Kidney epithelial cell (primary cell): ENCODE measurements at regions not wholly inside any gene's neighbourhood (a gene's known extent, or its start where the extent isn't known, plus 50 kb on each side); places are given as distances from the start of the nearest gene placed in this dataset.

Source experiments
- DNase-seq: peaks from one replicate; pipeline ENCODE4 v3.0.0-alpha.2; 2010; ENCODE audit warnings: low read depth
- H3K27me3 ChIP-seq: 2 replicates; pipeline ENCODE4 v1.6.0; 2011; ENCODE audit warnings: low read length; ENCODE audit not compliant: control insufficient read depth, insufficient read depth
- H3K36me3 ChIP-seq: 2 replicates; pipeline ENCODE4 v1.5.1; 2011; ENCODE audit warnings: low read length; ENCODE audit not compliant: control insufficient read depth, insufficient read depth
- H3K4me3 ChIP-seq: 2 replicates; pipeline ENCODE4 v1.5.1; 2011; ENCODE audit warnings: low read depth, mild to moderate bottlenecking, control low read depth, low read length
- CTCF ChIP-seq: IDR thresholded peaks from 2 replicates; pipeline ENCODE4 v1.5.1; 2011; ENCODE audit warnings: mild to moderate bottlenecking, moderate library complexity, low read length, control low read depth, inconsistent platforms; ENCODE audit not compliant: insufficient read depth, poor library complexity, severe bottlenecking

GRCh38 chr3:152176241-152176640 is 92.5 kb upstream of the MBNL1 start:
- TF ChIP-seq CTCF, result no peak
- Histone ChIP-seq H3K36me3 (no peaks in the 10 kb centered on the region), H3K4me3 (no peak overlapping the region), H3K27me3 (no peaks in the 10 kb centered on the region)
- DNase-seq, result no peak

DNA sequence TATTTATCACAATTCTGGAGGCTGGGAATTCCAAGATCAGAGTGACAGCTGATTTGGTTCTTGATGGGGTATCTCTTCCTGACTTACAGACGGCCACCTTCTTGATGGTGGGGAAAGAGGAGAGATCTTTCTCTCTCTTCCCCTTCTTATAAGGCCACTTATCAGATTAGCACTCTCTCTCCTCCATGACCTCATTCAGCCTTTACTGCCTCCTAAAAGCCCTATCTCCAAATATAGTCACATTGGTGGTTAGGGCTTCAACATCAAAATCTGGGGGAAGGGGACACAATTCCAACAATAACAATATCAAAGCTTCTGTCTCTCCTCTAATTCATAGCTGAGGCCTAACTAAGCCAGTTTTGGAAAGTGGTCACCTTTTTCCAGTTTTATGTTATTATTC is 91.7 kb upstream of the MBNL1 start:
- H3K27me3 ChIP-seq, result no peaks in the 10 kb centered on the region
- H3K4me3 ChIP-seq, result no peak overlapping the region
- DNase-seq, result no peak
- H3K36me3 ChIP-seq, result no peaks in the 10 kb centered on the region
- no peak for TF ChIP-seq CTCF

DNA sequence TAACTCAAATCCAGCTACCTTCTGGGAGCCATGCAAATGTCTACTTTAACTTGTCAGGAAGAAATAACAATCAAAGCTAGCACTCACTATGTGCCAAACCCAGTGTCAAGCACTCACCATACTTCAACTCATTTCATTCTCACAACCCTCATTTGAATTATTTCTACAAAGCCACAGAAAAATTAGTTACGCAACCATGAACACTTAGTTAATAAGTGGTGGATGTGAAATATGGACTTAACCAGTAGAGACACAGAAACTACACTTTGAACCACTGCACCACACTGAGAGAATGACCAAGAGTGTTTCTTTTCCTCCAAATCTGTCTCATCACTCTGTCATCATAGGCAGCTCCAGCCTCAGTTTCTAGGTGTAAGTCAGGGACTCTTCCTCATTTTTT is 91.0 kb upstream of the MBNL1 start:
- H3K4me3 ChIP-seq, result no peak overlapping the region
- no peak for TF ChIP-seq CTCF
- no peaks in the 10 kb centered on the region for H3K27me3 ChIP-seq
- no peaks in the 10 kb centered on the region for H3K36me3 ChIP-seq
- no peak for DNase-seq

- peak; percentile 63 for TF ChIP-seq CTCF
- no peak overlapping the region for H3K4me3 ChIP-seq
- no peaks in the 10 kb centered on the region for H3K36me3 ChIP-seq
- H3K27me3 ChIP-seq, result no peaks in the 10 kb centered on the region
- DNase-seq, result peak; percentile 10
These were observed 85.3 kb upstream of the MBNL1 start for GRCh38 chr3:152183473-152183872.

DNA sequence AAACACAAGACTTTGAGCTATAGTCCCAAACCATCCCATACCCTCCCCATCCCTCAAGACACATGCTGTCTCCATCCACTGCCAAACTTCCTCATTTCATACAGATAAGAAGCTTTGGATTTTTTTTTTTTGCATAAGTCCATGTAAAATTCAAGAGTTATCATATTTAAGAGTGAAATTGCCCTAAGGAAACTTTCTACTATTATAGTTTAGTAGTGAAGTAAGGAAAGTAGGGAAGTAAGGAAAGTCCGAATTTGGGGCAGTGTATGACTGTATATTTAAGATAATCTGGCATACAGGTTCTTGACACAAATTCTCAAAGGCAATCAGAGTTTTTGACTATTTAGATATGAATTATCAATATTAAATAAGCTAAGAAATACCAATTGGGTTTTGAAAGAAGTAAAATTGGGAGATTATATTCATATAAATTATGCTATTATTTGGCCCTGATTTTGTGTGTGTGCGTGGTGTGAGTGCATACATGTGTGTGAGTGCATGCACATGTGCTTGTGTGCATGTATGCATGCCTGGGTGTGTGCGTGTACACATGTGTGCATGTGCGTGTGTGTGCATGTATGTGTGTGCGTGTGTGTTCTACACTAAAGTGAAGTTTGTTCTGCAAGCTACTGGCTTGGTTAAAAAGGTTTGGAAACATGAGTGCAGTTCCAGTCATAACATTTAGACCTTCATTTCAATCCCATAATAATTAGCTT is 83.6 kb upstream of the MBNL1 start:
- DNase-seq, result no peak
- TF ChIP-seq CTCF, result no peak

More for the DNA sequence above, 83.6 kb upstream of the MBNL1 start:
- H3K27me3 ChIP-seq, result no peaks in the 10 kb centered on the region
- H3K4me3 ChIP-seq, result no peak overlapping the region
- H3K36me3 ChIP-seq, result no peaks in the 10 kb centered on the region
